Muscle of leg (tissue), 3 donors: ENCODE measurements at regions not wholly inside any gene's neighbourhood (a gene's known extent, or its start where the extent isn't known, plus 50 kb on each side); places are given as distances from the start of the nearest gene placed in this dataset.

ENCODE experiments used
- DNase-seq: peaks from one replicate; pipeline ENCODE4 v3.0.0; 2013
- H3K27ac ChIP-seq: one replicate; pipeline ENCODE4 v1.5.1; 2013; ENCODE audit warnings: mild to moderate bottlenecking, low read length, control low read depth
- H3K27me3 ChIP-seq: one replicate; pipeline ENCODE4 v1.6.1; 2013; ENCODE audit warnings: low read length; ENCODE audit not compliant: control insufficient read depth, insufficient read depth
- H3K36me3 ChIP-seq: one replicate; pipeline ENCODE4 v1.6.1; 2013; ENCODE audit warnings: low read length; ENCODE audit not compliant: control insufficient read depth, insufficient read depth
- H3K4me1 ChIP-seq: one replicate; pipeline ENCODE4 v1.6.1; 2013; ENCODE audit warnings: low read length; ENCODE audit not compliant: control insufficient read depth, insufficient read depth
- H3K4me3 ChIP-seq: one replicate; pipeline ENCODE4 v1.5.1; 2013; ENCODE audit warnings: low read length, control low read depth
- H3K9me3 ChIP-seq: replicated peaks from 2 replicates; pipeline ENCODE4 v1.6.1; 2013; ENCODE audit warnings: low read depth, low read length; ENCODE audit not compliant: control insufficient read depth
- WGBS: methylation state at CpG from one replicate; pipeline ENCODE4 v1.1.5; 2013; ENCODE audit warnings: missing lambda C conversion rate; ENCODE audit not compliant: insufficient coverage; 5-methylcytosine and 5-hydroxymethylcytosine counted together

DNA sequence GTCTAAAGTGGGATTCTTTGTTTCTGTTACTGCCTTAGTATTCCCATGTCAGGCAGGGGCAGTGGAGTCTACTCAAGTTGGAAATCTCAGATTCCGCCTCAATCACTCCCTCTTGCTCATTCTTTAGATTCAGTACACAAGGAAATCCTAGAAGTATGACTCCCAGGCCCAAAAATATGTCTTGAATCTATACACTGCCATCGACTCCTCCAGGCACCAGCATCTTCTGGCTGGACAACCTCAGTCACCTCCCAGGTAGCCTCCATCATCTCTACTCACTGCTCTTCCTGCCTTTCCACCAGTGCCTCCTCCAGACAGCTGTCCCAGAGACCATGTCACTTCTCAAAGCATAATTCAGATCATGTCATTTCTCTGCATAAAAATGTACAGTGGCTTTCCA, 329.9 kb downstream of the CDC5L start:
- H3K9me3 ChIP-seq, result no peaks in the 10 kb centered on the region
- no peak overlapping the region for H3K27ac ChIP-seq
- no peak overlapping the region for H3K4me3 ChIP-seq
- 63% methylated on average over 1 of the region's 2 CpGs for WGBS
- H3K36me3 ChIP-seq, result no peaks in the 10 kb centered on the region
- H3K4me1 ChIP-seq, result peaks cover 15% of the 10 kb centered on the region
- DNase-seq, result no peak
- peaks cover 14% of the 10 kb centered on the region for H3K27me3 ChIP-seq

DNA sequence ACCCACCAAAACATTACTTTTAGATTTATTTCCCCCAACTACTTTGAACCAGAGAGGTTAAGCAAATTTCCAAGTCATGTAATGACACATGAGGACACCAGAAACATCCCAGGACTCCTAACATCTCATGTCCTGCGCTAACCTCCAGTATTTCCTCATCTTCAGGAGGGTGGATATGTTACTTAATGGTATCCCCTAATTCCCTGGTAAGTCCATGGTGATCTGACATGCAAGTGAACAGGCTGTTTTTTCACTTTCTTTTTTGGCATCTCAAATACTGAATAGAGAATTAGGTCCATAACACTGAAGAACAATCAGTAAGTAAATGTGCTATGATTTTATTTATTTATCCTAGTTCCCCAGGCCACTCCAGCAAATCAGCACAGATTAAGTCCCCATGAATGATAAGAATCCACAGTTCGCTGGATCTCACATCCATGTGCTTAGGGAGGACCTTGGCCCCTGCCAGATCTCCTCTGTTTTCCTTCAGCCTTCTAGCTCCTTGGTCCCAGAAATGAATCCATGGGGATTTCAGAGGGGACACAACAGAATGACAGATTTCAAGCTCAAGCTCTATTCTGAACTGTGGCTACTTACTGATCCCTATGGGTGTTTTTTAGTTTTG, 334.6 kb downstream of the CDC5L start:
- no peak for DNase-seq
- Histone ChIP-seq H3K9me3 (no peaks in the 10 kb centered on the region), H3K36me3 (no peaks in the 10 kb centered on the region), H3K27me3 (peaks cover 11% of the 10 kb centered on the region), H3K4me3 (no peak overlapping the region), H3K27ac (no peak overlapping the region), H3K4me1 (peaks cover 3% of the 10 kb centered on the region)
- 83% methylated on average over 1 of the region's 2 CpGs for WGBS

DNA sequence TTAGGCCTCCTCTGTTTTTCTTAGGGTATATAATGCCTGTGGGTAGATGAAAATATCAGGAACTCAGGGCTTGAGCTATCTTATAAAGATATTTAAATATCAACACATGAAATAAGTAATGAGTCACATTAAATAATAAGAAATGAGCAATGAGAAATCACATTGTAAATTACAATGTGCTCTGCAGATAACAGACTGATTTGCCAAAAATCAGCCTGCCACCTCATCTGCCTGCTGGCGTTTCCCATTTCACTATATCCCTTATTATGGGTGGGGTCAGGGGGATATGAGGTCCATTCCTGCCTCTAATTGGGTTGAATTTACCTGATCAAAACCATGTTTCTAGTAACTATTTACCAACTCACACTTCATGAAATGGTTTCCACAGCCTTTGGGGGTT, 335.2 kb downstream of the CDC5L start:
- no peak for DNase-seq
- H3K27ac ChIP-seq, result no peak overlapping the region
- H3K27me3 ChIP-seq, result peaks cover 10% of the 10 kb centered on the region
- H3K36me3 ChIP-seq, result no peaks in the 10 kb centered on the region
- H3K4me1 ChIP-seq, result peaks cover 3% of the 10 kb centered on the region
- no CpG with 5 or more reads among the region's 1 CpG for WGBS
- H3K9me3 ChIP-seq, result no peaks in the 10 kb centered on the region
- no peak overlapping the region for H3K4me3 ChIP-seq

DNA sequence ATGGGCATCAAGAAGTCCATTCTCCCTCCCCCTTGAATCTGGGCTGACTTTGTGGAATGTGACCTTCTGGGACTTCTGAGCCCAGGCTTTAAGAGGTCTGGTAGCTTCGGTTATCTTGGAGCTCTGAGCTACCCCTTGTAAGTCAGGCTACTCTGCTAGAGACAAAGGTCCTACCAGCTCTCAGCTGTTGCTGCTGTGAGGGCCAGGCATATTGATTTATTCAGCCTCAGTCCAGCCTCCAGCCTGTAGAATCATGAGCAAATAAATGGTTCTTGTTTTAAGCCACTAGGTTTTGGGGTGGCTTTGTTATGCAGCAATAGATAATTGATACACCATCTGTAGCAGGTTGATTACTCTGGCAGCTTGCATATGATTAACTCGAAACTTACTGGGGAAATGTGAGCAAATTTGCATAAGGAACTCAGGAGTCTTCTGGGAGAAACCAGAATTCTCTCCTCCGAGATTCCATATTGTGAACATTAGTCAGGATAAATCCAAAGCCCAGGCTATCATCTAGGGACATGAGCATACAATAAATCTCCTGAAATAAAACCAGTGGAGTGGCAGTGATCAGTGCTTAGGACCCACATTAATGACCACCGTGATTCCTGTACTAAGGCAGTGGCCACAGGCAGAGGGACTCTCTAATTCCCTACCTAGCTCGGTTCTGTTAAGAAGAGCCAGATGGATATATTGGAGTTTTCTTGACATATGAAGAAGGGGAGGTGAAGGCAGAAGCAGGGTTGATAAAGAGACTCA, 336.1 kb downstream of the CDC5L start:
- no peaks in the 10 kb centered on the region for H3K36me3 ChIP-seq
- no CpG with 5 or more reads among the region's 5 CpGs for WGBS
- H3K4me3 ChIP-seq, result no peak overlapping the region
- H3K27ac ChIP-seq, result no peak overlapping the region
- H3K27me3 ChIP-seq, result peaks cover 13% of the 10 kb centered on the region
- H3K4me1 ChIP-seq, result peaks cover 3% of the 10 kb centered on the region
- DNase-seq, result no peak
- no peaks in the 10 kb centered on the region for H3K9me3 ChIP-seq

DNA sequence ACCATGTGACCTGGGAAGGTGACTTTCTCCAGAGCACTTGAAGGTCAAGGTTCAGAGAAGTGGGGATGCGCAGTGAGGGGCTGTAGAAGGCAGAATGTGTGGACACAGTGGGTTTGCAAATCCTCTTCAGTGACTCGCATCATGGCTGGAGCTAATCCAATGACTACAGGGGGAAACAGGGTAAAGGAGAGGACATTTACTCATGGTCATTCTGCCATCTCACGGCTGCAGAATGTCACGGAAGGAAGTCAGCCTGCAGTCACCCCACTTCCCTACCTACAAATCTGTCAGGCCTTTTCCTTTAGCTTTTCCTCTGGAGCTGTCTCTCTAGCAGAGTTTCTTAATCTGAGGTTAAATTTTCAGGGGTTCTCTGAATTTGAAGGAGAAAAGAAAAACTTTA, 337.6 kb downstream of the CDC5L start:
- no peaks in the 10 kb centered on the region for H3K9me3 ChIP-seq
- H3K4me3 ChIP-seq, result no peak overlapping the region
- no peak for DNase-seq
- 93% methylated on average over 2 of the region's 4 CpGs for WGBS
- H3K36me3 ChIP-seq, result no peaks in the 10 kb centered on the region
- peaks cover 14% of the 10 kb centered on the region for H3K27me3 ChIP-seq
- H3K27ac ChIP-seq, result no peak overlapping the region
- H3K4me1 ChIP-seq, result peaks cover 3% of the 10 kb centered on the region

DNA sequence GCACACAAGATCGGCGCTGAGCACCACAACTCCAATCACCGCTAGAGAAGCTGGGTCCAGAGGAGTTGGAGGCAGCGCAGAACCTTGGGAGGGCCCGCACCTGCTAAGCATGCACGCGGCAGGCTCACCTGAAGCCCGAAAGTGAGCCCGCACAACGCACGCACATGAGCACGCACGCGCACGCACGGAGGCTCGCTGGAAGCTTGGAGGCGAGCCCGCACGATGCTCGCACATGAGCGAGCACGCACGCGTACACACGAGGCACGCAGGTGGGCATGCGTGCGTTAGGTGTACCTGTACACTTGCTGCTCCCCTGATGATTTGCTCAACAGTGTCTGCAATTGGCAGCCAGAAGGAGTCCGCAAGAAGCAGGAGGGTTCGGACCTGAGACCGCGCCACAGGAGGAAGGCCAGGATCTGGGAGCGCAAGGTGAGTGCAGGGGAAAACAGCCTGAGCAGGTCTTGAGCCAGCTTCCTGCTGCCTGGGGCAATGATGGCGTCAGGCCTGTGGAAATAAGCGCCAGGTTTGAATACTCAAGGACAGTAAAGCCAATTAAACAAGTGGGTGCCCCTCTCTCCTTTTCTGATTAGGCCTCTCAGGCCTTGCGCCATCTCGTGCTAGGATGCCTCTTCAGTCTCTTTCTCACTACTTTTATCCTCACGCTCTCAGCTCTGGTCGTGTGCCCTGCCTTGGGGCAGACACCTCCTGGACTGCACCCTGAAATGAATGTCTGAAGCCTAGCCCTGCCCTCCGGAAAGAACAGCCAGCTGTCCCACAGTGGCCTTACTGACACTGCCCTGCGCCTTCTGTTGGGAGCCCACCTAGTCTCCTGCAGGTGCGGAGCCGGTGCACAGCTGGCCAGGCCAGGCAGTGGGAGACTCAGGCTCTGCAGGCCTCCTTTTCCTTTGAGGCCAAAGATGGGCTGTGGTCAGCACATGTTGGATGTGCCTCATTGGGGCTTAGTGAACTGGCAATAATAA, 340.4 kb downstream of the CDC5L start:
- peaks cover 20% of the 10 kb centered on the region for H3K4me1 ChIP-seq
- H3K4me3 ChIP-seq, result no peak overlapping the region
- 89% methylated on average over 44 of the region's 44 CpGs for WGBS
- H3K27ac ChIP-seq, result no peak overlapping the region
- H3K36me3 ChIP-seq, result no peaks in the 10 kb centered on the region
- no peak for DNase-seq
- H3K27me3 ChIP-seq, result peaks cover 13% of the 10 kb centered on the region
- no peaks in the 10 kb centered on the region for H3K9me3 ChIP-seq

DNA sequence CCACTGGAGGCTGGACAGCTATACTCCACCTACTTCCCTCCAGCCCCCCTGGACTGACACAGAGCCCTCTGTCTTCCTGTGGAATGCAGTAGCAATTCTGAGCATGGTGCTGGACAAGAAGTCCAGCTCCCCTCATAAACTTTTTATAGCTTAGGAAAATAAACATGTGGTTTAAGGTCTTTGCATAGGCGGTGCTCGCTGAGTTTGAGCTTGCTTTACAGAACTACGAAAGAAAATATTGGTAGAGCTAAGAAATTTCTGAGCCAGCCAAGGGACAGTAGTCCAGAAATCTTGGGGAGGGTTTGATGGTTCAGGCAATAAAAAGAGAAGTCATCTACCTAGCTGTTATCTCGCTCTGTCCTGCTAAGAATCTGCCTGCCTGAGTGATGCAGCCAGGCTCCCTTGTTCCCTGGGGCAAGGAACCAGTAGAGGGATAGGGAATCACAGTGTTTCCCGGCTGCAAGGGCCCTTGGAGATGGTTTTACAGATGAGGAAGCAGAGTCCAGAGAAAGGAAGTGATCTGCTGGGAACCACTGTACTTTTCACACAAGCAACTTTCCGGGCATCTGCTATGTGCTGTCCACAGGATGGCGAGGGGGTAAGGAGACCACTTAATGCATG, 343.4 kb downstream of the CDC5L start:
- peaks cover 15% of the 10 kb centered on the region for H3K27me3 ChIP-seq
- no peak overlapping the region for H3K4me3 ChIP-seq
- 21% methylated on average over 2 of the region's 7 CpGs for WGBS
- no peak for DNase-seq
- H3K27ac ChIP-seq, result no peak overlapping the region
- H3K4me1 ChIP-seq, result peaks cover 40% of the 10 kb centered on the region
- no peaks in the 10 kb centered on the region for H3K36me3 ChIP-seq
- no peaks in the 10 kb centered on the region for H3K9me3 ChIP-seq

DNA sequence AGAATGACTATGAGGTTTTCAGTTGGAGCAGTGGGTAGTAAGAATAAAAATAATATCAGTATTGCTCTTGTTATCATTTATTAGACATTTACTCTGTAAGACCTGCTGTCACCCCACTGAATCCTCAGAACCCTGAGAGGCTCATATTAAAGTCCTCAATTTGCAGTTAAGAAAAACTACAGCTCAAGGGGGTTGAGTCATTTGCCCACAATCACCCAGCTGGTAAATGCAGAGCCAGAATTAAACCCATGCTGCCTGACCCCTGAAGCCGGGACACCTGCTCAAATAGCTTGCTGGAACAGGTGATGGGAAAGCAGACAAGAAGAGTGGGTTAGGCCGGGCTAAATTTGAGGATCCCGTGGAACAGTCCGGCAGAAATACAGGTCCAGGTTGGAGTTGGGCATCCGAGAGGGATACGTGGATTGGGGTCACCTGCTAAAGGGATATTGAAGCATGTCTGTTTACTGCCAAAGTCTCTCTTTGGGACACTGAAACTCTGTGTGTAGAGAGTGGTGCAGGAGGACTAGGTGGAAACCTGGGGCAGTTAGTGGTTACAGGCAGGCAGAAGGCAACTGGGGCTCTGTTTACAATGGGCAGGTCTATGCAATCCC, 344.1 kb downstream of the CDC5L start:
- peaks cover 17% of the 10 kb centered on the region for H3K27me3 ChIP-seq
- no peaks in the 10 kb centered on the region for H3K9me3 ChIP-seq
- 89% methylated on average over 6 of the region's 6 CpGs for WGBS
- no peak for DNase-seq
- peaks cover 40% of the 10 kb centered on the region for H3K4me1 ChIP-seq
- no peak overlapping the region for H3K27ac ChIP-seq
- no peaks in the 10 kb centered on the region for H3K36me3 ChIP-seq
- H3K4me3 ChIP-seq, result no peak overlapping the region

DNA sequence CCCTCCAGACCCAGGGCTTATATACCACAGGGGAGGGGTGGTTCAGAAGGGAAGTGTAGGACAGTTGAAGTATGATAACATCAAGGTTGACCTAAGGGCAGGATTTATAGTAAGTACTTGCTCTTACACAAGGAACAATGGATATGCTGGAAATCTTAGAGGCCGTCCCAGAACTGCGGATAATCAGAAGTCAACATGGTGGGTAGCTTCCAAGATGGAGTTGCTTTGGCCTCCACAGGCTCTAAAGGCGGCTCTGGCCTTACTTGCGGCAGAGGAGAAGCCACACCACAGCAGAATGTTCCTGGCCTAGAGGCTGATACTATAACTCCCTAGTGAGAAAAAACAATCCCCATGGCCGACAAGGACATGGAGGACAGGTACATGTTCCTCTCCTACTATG, 344.7 kb downstream of the CDC5L start:
- Histone ChIP-seq H3K4me3 (no peak overlapping the region), H3K36me3 (no peaks in the 10 kb centered on the region), H3K27me3 (peaks cover 17% of the 10 kb centered on the region), H3K9me3 (no peaks in the 10 kb centered on the region), H3K27ac (no peak overlapping the region), H3K4me1 (peaks cover 40% of the 10 kb centered on the region)
- DNase-seq, result no peak
- 92% methylated on average over 5 of the region's 5 CpGs for WGBS
